Hepatocyte (in vitro differentiated cells): ENCODE measurements at regions not wholly inside any gene's neighbourhood (a gene's known extent, or its start where the extent isn't known, plus 50 kb on each side); places are given as distances from the start of the nearest gene placed in this dataset.

Experiments used
- EZH2 ChIP-seq: fragments of 200-600 bp; sonication (generic); IDR thresholded peaks from 2 replicates; pipeline ENCODE4 v1.6.1; 2016; ENCODE audit warnings: antibody characterized with exemption, mild to moderate bottlenecking, borderline replicate concordance
- EZH2phosphoT487 ChIP-seq: fragments of 200-600 bp; sonication (generic); IDR thresholded peaks from one replicate; pipeline ENCODE4 v1.6.1; 2018; ENCODE audit warnings: antibody characterized with exemption, mild to moderate bottlenecking, low read depth, moderate library complexity; ENCODE audit not compliant: unreplicated experiment, severe bottlenecking
- TF ChIP-seq, protein P1 (sequence below): fragments of 200-600 bp; sonication (generic); IDR thresholded peaks from 2 replicates; pipeline ENCODE4 v1.5.1; 2016; ENCODE audit warnings: antibody characterized with exemption, mild to moderate bottlenecking; ENCODE audit not compliant: poor library complexity

DNA sequence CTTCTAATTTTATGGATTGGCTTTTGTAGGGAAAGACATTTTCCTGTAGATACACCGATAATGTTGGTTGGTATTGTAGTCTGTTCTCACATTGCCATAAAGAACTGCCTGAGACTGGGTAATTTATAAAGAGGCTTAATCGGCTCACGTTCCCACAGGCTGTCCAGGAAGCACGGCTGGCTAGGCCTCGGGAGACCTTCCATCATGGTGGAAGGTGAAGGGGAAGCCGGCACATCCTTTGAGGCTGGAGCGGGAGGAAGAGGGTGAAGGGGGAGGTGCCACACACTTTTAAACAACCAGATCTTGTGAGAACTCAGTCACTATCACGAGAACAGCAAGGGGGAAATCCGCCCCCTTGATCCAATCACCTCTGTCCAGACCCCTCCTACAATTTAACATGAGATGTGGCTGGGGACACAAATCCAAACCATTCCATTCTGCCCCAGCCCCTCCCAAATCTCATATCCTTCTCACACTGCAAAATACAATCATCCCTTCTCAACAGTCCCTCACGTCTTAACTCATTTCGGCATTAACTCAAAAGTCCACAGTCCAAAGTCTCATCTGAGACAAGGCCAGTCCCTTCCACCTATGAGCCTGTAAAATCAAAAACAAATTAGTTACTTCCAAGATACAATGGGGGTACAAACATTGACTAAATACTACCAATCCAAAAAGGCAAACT, 66.7 kb upstream of the EIF5 start:
- TF ChIP-seq, protein P1, sequence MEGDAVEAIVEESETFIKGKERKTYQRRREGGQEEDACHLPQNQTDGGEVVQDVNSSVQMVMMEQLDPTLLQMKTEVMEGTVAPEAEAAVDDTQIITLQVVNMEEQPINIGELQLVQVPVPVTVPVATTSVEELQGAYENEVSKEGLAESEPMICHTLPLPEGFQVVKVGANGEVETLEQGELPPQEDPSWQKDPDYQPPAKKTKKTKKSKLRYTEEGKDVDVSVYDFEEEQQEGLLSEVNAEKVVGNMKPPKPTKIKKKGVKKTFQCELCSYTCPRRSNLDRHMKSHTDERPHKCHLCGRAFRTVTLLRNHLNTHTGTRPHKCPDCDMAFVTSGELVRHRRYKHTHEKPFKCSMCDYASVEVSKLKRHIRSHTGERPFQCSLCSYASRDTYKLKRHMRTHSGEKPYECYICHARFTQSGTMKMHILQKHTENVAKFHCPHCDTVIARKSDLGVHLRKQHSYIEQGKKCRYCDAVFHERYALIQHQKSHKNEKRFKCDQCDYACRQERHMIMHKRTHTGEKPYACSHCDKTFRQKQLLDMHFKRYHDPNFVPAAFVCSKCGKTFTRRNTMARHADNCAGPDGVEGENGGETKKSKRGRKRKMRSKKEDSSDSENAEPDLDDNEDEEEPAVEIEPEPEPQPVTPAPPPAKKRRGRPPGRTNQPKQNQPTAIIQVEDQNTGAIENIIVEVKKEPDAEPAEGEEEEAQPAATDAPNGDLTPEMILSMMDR, result no peak
- TF ChIP-seq EZH2phosphoT487 (no peak), EZH2 (no peak)
